WTC11 (cell line): ENCODE measurements at regions not wholly inside any gene's neighbourhood (a gene's known extent, or its start where the extent isn't known, plus 50 kb on each side); places are given as distances from the start of the nearest gene placed in this dataset.

Source experiments
- ESRRA ChIP-seq: sonication (generic); formaldehyde crosslinking; IDR thresholded peaks from 2 replicates; pipeline ENCODE4 v1.8.1; 2022; ENCODE audit warnings: mild to moderate bottlenecking, missing genetic modification reagents, borderline replicate concordance
- ETV6 ChIP-seq: sonication (generic); formaldehyde crosslinking; IDR thresholded peaks from 2 replicates; pipeline ENCODE4 v1.8.1; 2022; ENCODE audit warnings: mild to moderate bottlenecking, missing genetic modification reagents
- IRF1 ChIP-seq: sonication (generic); formaldehyde crosslinking; IDR thresholded peaks from 2 replicates; pipeline ENCODE4 v1.8.0; 2023; ENCODE audit warnings: missing genetic modification reagents
- NR2C2 ChIP-seq: sonication (generic); formaldehyde crosslinking; IDR thresholded peaks from 2 replicates; pipeline ENCODE4 v1.8.0; 2022; ENCODE audit warnings: mild to moderate bottlenecking, missing genetic modification reagents
- SP1 ChIP-seq: sonication (generic); formaldehyde crosslinking; conservative IDR thresholded peaks from 2 replicates; pipeline ENCODE4 v1.8.1; 2022; ENCODE audit warnings: missing genetic modification reagents
- USF2 ChIP-seq: sonication (generic); formaldehyde crosslinking; IDR thresholded peaks from 2 replicates; pipeline ENCODE4 v1.8.1; 2023; ENCODE audit warnings: mild to moderate bottlenecking, missing genetic modification reagents, moderate library complexity
- ZNF138 ChIP-seq: sonication (generic); formaldehyde crosslinking; conservative IDR thresholded peaks from 2 replicates; pipeline ENCODE4 v1.8.1; 2022; ENCODE audit warnings: mild to moderate bottlenecking, moderate library complexity, missing genetic modification reagents
- TF ChIP-seq, protein P1 (sequence below): fragments of 200-600 bp; IDR thresholded peaks from 2 replicates; pipeline ENCODE4 v1.8.0; 2022; ENCODE audit warnings: antibody characterized with exemption
- TF ChIP-seq, protein P2 (sequence below): sonication (generic); formaldehyde crosslinking; IDR thresholded peaks from 2 replicates; pipeline ENCODE4 v1.8.0; 2022; ENCODE audit warnings: missing genetic modification reagents

- TF ChIP-seq, protein P1, sequence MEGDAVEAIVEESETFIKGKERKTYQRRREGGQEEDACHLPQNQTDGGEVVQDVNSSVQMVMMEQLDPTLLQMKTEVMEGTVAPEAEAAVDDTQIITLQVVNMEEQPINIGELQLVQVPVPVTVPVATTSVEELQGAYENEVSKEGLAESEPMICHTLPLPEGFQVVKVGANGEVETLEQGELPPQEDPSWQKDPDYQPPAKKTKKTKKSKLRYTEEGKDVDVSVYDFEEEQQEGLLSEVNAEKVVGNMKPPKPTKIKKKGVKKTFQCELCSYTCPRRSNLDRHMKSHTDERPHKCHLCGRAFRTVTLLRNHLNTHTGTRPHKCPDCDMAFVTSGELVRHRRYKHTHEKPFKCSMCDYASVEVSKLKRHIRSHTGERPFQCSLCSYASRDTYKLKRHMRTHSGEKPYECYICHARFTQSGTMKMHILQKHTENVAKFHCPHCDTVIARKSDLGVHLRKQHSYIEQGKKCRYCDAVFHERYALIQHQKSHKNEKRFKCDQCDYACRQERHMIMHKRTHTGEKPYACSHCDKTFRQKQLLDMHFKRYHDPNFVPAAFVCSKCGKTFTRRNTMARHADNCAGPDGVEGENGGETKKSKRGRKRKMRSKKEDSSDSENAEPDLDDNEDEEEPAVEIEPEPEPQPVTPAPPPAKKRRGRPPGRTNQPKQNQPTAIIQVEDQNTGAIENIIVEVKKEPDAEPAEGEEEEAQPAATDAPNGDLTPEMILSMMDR: no peak
- TF ChIP-seq, protein P2, sequence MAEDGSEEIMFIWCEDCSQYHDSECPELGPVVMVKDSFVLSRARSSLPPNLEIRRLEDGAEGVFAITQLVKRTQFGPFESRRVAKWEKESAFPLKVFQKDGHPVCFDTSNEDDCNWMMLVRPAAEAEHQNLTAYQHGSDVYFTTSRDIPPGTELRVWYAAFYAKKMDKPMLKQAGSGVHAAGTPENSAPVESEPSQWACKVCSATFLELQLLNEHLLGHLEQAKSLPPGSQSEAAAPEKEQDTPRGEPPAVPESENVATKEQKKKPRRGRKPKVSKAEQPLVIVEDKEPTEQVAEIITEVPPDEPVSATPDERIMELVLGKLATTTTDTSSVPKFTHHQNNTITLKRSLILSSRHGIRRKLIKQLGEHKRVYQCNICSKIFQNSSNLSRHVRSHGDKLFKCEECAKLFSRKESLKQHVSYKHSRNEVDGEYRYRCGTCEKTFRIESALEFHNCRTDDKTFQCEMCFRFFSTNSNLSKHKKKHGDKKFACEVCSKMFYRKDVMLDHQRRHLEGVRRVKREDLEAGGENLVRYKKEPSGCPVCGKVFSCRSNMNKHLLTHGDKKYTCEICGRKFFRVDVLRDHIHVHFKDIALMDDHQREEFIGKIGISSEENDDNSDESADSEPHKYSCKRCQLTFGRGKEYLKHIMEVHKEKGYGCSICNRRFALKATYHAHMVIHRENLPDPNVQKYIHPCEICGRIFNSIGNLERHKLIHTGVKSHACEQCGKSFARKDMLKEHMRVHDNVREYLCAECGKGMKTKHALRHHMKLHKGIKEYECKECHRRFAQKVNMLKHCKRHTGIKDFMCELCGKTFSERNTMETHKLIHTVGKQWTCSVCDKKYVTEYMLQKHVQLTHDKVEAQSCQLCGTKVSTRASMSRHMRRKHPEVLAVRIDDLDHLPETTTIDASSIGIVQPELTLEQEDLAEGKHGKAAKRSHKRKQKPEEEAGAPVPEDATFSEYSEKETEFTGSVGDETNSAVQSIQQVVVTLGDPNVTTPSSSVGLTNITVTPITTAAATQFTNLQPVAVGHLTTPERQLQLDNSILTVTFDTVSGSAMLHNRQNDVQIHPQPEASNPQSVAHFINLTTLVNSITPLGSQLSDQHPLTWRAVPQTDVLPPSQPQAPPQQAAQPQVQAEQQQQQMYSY (CRISPR knock-in tag): no peak
- no peak for TF ChIP-seq NR2C2 (CRISPR knock-in tag)
- TF ChIP-seq IRF1 (CRISPR knock-in tag): no peak
- TF ChIP-seq ETV6 (CRISPR knock-in tag): no peak
- no peak for TF ChIP-seq ZNF138 (CRISPR knock-in tag)
- TF ChIP-seq SP1: no peak
- TF ChIP-seq ESRRA (CRISPR knock-in tag): no peak
- no peak for TF ChIP-seq USF2 (CRISPR knock-in tag)
These were observed 531.8 kb upstream of the TENM3 start for GRCh38 chr4:181711387-181711786.
